SHP77 (cell line): ENCODE measurements at regions not wholly inside any gene's neighbourhood (a gene's known extent, or its start where the extent isn't known, plus 50 kb on each side); places are given as distances from the start of the nearest gene placed in this dataset.

Experiments
- DNase-seq, 2 experiments: peaks; one replicate each; lab custom pipeline; 2025; lab: John Stamatoyannopoulos, UW

DNA sequence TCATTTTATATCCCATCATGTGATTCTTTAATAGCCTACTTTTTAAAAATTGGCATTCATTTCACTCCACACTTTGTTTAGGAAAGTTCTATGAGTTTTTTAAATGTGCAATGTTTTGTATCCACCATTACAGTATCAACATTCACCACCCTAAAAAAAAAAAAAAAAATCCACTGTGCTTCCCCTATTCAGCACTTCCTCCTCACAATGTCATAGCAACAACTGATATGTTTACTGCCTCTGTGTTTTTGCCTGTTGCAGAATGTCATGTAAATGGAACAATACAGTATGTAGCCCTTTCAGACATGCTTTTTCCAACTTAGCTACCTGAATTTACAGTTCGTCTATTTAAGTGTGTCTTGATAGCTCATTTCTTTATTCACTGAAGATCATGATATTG, 754.2 kb downstream of the FAM181B start:
- no peak for DNase-seq

DNA sequence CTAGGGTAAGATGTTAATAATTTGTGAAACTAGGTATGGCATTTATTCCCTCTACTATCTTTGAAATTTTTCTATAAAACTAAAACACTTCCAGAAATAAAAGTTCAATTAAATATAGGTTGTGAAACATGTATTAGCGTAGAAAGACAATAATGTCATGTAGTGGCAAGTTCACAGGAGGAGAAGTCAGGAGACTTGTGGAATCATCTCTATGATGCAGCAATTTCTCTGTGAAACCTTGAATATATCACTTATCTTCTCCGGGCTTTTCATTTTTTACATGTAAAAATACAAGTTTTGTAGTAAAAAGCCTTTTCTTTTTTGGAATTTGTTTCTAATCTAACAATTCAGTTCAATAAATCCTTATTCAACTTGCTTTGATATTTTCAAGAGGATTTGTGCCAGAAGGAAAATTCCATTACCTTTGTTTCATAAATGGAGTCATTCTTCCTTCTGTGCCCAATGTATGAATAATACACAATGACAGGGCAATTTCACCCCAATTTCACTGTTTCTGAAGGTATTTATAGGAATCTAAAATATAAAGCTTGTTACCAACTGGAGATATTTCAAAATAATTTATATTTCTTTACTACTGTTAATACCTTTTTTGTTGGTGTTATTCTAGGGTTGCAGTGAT, 758.3 kb downstream of the FAM181B start:
- DNase-seq = no peak

DNA sequence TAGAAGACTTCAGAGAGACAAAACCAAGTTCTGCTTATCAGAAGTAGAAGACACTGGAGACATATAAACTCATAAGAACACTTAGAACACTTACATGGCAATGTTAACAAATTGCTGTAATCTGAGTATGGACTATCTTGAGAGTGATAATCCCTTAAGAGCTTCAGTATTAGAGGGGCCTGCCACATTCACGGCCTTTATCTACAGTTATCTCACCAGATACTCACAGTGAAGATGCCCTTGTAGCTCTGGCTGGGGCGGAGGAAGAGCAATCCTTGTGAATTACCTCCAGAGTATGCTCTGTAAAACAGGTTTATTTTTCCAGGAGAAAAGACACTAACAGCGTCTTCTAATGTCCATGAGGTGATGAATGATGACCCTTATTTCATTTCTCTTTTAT, 762.8 kb downstream of the FAM181B start:
- no peak for DNase-seq

DNA sequence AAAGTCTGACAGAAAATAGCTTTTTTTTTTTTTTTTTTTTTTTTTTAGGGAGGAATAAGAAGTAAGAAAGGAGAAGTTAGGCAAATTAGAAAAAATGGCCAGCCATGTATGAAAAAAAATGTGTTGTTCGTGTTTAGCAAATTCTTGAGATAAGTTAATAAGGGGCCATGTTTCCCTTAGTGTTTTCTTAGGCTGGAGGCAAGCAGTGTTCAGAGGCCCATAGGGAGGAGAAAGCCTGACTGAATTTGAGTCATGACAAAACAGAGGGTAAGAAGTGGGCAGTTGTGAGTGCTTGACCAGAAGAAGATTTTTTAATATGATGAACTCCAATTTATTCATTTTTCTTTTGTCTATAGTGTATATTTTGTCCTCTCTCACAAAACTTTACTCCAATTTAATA, 766.4 kb downstream of the FAM181B start:
- DNase-seq = no peak

DNA sequence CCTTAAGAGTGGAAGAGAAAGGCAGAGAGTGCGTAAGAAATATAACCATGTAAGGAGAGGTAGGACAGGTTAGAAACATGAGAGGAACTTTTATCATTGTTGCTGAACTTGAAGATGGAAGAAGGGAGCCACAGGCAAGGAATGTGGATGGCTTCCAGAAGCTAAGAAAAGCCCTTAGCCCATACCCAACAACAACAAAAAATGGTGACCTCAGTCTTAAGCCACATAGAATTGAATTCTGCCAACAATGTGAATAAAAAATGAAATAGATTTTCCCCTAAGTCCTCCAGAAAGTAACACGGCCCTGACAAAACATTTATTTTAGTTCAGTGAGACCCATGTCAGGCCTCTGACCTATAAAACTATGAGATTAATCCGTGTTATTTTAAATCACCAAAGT, 767.3 kb downstream of the FAM181B start:
- DNase-seq = no peak

DNA sequence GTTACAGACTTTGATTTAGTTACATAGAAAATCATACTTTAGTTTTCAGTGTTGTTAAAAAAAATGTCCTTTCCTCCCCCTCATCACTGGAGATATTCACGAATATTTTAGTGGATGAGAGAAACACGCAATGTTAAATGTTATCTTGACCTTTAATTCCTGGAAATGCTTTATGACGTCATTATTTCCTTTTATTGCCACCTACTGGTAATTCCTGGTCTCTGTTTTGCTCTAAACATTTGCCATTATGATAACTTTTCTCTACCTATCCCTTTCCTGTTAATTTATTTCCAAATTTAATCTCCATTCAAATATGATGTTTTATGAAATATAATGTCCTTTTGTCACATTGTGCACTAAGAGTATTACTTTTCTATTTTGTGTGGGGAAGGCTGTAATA, 770.6 kb downstream of the FAM181B start:
- DNase-seq = peak in 1 of 2 experiments; percentile 1

DNA sequence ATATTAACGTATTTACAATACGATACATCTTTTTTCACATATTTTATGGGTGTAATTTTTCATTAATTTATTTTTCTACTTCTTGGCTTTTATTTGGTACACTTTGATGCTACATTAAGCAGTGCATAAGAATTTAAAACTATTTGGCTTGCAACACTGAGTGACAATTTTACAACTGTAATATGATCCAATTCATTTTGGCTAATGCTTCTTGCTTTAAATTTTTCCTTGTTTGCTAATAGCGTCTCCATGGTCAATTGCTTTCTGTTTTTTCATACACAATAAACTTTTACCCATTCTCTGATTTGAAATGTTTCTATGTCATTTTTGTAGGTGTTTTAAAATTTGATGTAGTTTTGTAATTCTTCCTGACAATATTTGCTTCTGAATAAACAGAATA, 773.2 kb downstream of the FAM181B start:
- DNase-seq = no peak

DNA sequence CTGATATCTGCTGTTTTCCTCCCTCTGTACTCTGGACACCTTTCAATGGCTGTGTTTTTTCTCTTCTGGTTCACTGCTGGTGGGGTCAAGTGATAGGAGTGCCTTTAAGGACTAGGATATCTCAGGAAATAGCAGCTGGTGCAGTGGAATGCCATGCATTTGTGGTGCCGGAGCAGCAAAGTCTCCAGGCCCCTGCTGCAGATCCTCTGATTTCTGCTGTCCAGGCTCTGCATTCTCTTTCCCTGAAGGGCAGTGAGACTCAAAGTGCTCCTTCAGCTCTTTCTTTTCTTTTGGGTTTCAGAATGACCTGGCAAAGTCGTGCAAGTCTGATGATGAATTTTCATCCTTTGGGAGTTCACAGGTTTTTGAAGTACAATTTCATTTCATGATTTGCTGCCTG, 774.3 kb downstream of the FAM181B start:
- no peak for DNase-seq

DNA sequence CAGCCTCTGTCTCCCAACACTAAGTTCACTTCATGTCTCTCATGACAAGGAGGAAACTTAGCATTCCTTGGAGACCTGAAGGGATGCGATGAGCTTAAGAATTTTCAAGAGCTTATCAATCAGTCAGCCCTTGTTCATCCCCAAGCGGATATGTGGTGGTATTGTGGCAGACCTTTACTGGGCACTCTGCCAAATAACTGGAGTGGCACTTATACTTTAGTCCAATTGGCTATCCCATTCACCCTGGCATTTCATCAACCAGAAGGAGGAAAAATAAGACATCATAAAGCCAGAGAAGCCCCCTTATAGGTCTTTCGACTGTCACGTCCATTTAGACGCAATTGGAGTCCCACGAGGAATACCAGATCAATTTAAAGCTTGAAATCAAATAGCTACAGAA, 779.4 kb downstream of the FAM181B start:
- DNase-seq = peak in 1 of 2 experiments; percentile 25

DNA sequence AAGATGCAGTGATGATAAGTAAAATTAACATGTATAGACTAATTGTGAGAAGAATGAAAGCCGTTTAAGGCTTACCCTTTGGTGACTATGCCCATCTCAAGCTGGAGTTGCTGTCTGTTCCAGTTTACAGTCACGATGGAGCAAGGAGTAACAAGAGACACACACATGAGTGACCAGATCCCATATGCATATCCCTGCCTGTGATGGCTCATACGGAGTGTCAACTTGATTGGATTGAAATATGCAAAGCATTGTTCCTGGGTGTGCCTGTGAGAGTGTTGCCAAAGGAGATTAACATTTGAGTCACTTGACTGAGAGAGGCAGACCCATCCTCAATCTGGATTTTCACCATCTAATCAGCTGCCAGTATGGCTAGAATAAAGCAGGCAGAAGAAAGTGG, 786.8 kb downstream of the FAM181B start:
- no peak for DNase-seq

DNA sequence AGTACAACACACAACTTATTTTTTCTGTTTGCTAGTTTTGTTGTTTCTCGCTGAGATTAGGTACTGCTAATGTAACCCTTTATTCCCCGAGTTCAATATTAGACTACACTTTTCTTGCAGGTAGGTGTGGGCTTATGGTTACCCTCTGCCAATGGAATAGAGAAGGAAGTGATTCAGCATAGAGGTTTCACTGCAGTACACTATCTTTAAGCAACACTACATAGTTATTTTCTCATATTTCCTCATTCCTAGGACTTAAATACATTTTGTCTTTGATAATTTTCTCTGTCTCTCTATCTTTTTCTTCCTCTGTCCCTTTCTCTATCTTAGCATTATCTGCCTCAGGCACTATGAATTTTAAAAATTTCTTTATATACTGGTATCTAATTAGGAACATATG, 791.0 kb downstream of the FAM181B start:
- no peak for DNase-seq

DNA sequence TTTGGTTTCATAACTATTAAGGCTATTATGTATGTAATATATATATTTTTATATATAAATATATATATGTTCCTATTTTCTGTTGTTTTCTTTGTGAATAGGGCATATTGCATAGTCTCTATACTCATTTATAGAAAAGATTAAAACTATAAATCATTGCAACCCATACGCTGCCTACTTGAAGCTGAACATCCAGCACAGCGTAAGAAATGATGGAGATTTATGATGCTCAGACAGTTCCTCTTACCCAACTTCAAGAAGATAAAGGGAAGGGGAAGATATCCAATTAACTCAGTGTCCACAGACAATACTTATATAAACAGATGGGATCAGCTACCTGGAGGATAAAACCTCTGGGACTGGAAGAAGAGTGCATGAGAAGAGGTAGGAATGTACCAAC, 791.7 kb downstream of the FAM181B start:
- no peak for DNase-seq

DNA sequence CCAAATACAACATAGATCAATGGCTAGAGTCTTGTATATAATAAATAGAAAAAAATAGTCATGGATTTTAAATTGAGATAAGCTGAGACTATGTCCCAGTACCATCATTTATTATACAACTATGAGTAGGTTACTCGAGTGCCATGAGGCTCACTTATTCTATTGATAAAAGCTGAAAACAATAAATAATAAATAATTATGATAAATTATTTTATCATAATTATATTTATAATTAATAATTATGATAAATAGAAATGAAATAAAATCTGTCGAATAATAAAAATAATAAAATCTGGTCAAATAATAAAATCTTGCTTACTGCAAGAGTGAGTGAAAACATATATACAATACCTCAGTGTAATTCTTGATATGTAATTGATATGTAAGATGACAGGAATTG, 801.4 kb downstream of the FAM181B start:
- DNase-seq = no peak

DNA sequence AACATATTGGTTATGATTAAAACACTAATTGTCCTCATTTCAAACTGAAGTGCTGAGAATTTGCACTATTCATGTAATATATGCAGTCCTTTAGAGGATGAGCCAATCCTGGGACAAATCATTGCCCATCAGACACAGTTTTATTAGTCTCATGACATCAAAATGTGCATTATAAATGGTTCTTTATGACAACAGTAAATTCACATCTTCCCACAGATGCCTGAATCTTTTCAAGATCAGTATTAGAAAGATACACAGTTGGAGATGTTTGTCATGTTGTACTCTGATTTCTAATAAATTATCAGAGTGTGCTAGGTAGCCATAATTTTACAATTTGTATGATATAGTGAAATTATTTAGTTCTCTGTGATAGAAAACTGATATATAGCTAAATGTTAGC, 813.5 kb downstream of the FAM181B start:
- no peak for DNase-seq

DNA sequence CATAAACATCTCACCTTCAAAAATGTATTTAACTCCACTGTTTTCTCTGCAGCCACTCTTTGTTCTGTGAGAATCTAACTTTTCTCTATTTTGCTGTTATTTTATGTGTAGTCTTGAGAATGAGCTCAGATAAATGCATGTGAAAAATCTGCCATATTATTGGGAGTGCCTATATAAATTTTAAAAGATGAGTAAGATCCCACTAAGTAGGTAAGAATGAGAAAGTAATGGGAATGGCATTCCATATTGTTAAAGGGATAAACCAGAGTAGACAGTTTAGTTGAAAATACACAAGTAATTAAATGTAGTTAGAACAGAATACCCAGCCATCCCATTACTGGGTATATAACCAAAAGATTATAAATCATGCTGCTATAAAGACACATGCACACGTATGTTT, 817.2 kb downstream of the FAM181B start:
- DNase-seq = no peak

DNA sequence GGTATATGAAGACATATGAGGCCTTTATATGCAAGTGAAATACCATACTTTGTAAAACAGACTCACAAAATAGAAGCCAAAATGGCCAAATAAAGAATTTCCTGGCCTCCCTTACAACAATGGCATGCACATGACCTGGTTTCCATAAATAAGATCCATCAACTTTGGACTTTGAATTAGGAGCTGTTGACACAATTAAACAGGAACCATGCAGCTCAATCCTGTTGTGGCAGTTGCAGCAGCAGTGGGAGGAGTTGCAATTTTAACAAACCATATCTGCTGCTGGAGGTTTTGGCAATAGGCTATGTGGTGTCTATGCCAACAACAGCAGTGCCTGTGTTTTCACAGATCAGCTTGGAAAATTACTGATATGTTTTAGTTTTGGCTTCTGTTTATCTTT, 818.6 kb downstream of the FAM181B start:
- DNase-seq = no peak

DNA sequence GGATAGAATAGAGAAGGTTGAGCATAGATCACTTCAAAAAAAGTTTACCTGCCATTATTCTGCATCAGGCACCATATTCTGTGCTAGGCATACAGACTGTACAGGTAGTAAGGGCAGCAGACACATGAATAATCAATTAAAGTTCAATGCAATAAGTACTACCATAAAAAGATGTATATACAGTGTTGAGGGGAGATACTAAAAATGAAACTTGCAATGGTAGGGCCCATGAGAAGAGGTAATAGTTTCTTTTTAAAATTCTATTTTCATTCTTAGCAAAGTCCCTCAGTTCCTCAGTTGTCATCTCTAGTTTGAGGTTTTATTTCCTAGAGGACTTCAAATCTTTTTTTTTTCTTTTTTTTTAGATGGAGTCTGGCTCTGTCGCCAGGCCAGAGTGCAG, 819.9 kb downstream of the FAM181B start:
- no peak for DNase-seq

DNA sequence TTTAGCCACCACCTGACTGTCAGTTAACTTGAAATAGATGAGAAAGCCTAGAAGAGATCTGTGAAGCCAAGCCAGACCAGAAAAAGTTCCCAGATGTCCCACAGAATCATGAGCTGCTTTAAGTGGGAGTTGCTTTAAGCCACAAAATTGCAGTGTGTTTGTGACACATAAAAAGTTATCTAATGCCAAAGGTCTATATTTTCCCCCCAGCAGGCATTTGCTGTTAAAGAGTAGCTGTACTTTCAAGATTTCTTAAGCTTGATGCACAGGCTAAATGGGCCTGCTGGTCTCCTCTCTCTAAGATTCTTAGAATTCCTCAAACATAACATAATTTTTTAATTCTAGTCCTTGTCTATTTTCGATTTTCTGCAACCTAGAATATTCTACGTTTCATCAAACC, 825.7 kb downstream of the FAM181B start:
- no peak for DNase-seq

DNA sequence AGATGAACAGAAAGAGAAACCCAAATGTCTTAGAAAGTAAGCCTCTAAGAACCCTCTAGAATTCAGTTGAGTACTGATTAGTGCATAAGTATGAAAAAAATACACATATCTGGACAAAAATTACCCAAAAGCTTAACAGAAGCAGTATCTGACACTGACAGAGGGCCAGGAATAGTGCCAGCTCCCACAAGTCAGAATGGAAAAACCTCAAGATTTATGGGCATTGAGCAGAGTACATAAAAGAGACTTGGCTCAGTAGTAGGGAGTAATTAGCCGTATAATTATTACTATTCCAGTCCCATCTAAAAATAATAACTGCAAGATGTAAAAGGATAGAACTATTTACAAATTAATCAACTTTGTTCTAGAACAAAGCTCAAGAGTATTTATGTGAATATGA, 834.5 kb downstream of the FAM181B start:
- DNase-seq = no peak

DNA sequence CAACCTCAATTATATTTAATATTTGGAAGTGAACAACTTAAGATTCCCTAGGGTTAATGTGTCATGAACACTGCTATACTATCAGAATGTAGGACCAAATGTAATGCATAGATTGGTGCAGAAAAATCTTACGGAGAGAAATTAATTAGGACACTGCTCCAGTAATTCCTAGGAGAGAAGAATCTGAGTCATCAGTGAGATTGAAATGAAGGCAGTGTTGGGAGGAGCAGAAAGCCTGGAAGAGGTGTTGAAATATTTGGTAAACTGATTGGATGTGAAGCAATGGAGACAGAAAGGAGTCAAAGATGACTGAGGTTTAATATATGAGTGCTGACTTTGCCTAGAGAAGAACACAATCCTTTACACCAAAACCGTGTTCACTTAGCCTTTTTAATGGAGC, 836.0 kb downstream of the FAM181B start:
- DNase-seq = no peak

DNA sequence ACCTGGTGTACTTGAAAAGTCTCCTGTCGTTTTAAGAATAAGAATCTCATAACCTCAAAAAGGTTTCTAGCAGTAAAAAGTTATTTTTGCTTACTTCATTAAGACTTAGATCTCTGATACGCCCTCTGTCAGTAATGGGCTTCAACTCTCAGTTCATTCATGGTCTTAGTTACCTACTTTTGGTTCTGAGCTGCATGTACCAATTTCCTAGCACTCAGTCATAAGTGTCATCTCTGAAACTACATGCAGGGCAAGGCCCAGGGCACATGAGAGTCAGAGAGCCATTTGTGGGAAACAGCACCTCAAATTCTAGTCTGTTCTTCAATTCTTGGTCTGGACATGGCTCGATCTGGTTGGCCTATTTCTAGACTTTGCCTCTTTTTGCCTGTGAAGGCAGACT, 838.4 kb downstream of the FAM181B start:
- no peak for DNase-seq

DNA sequence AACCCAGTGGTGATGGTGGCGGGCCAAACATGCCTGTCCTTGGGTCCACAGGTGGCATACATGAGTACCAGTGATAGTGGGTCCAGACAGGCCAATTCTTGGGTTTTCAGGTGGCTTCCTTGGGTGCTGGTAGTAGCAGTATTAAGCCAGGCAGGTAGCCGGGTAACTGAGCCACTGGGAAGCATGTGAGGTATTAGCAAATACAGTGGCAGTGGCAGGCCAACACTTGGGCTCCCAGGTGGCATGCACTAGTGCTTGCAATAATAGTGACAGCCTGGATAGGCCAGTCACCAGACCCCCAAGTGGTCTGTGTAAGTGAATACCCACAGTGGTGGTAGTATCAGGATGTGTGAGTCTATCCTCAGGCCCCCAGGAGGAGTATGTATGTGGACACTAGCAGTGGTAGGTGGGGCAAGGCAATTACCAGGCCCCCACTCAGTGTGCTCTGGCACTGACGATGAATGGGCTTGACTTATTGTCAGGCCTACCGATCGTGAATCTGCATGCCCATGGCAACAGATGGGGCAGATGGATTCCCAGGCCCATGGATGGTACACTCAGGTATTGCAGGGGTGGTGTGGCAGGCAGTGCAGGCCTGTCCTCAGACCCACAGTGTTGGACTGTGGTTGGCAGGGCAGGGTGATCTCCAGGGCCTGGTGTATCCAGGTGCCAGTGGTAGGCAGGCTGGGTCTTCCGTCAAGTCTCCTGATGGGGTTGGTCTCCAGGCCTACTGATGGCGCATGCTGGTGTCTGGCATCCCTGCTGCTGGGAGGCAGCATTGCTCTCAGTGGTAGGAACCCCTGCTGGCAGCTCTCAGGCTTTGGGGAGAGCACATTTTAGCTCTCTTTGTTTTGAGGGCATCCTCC, 840.7 kb downstream of the FAM181B start:
- DNase-seq = no peak

DNA sequence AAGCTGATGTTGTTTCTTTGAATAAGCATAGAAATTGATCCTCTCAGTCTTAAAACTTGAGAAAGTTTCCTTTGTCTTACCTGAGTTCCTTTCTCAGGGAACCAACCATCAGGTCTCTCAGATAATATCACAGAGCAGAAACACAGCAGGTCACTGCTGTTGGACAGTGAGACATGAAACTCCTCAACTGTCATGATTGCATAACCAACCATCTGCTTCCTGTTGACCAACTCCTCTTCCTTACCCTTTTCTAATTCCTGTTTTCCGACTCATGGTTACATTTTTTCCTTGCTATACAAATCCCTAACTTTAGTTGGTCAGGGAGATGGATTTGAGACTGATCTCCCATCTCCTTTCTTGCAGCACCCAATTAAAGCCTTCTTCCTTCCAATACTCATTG, 845.3 kb downstream of the FAM181B start:
- DNase-seq = no peak

DNA sequence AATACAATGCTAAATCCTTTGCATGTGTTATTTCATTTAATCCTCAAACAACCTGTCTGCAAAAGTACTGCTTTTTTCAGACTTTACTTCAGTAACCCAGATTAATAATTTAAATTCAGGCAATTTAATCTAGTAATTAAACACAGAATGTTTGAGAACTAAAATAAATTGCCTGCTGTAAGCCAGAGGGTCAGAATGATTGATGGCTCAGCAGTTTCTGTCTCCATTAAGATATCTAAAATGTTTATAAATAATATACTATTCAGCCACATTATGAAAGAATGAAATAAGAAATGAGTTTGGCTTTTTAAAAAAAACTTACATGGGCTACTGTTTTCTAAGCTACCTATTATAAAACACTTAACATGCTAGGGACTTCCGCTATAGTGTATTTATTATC, 846.0 kb downstream of the FAM181B start:
- DNase-seq = no peak
